ENCODE measurements at regions not wholly inside any gene's neighbourhood (a gene's known extent, or its start where the extent isn't known, plus 50 kb on each side); places are given as distances from the start of the nearest gene placed in this dataset.
"Not testable (repeated sequence)": the region's sequence is repeated elsewhere in the genome, so short reads cannot be mapped to it uniquely, and the experiment has no call there.

GRCh38 chr12:9503384-9503783 is 104.3 kb downstream of the KLRB1 start:
- H3K9me3 ChIP-seq (ENCODE audit: control insufficient read depth in 1 of 2, low read length in 2 of 2); H3K36me3 Mint-ChIP-seq; H3K36me3 ChIP-seq (ENCODE audit: insufficient read depth, low read length); H3K27ac Mint-ChIP-seq; intact Hi-C loops (cut with micrococcal nuclease); CTCF ChIA-PET (ENCODE audit: partially characterized antibody); H3K4me1 ChIP-seq (ENCODE audit: insufficient read depth, low read length); POLR2A ChIA-PET (ENCODE audit: partially characterized antibody); H3K27me3 ChIP-seq (ENCODE audit: insufficient read depth, low read length); H3K27ac ChIP-seq (ENCODE audit: low read depth, low read length); DNase-seq; H3K4me3 ChIP-seq (ENCODE audit: low read length in 2 of 2); H3K4me3 Mint-ChIP-seq; H3K9me3 Mint-ChIP-seq; H3K27me3 Mint-ChIP-seq; H3K4me1 Mint-ChIP-seq: not testable (repeated sequence)

GRCh38 chr12:9502845-9503244 is 104.9 kb downstream of the KLRB1 start:
- H3K36me3 Mint-ChIP-seq; H3K4me1 Mint-ChIP-seq; H3K4me1 ChIP-seq (ENCODE audit: insufficient read depth, low read length); CTCF ChIA-PET (ENCODE audit: partially characterized antibody); H3K4me3 ChIP-seq (ENCODE audit: low read length in 2 of 2); H3K36me3 ChIP-seq (ENCODE audit: insufficient read depth, low read length); POLR2A ChIA-PET (ENCODE audit: partially characterized antibody); H3K27me3 ChIP-seq (ENCODE audit: insufficient read depth, low read length); H3K27ac ChIP-seq (ENCODE audit: low read depth, low read length); H3K27ac Mint-ChIP-seq; H3K9me3 Mint-ChIP-seq; H3K27me3 Mint-ChIP-seq; H3K4me3 Mint-ChIP-seq; H3K9me3 ChIP-seq (ENCODE audit: control insufficient read depth in 1 of 2, low read length in 2 of 2); DNase-seq; intact Hi-C loops (cut with micrococcal nuclease): not testable (repeated sequence)

- not testable (repeated sequence) for H3K27me3 Mint-ChIP-seq
Measured at GRCh38 chr12:9493325-9493724, 114.4 kb downstream of the KLRB1 start.

GRCh38 chr12:9481289-9481688 is 126.4 kb downstream of the KLRB1 start:
- not testable (repeated sequence) for H3K27me3 Mint-ChIP-seq; H3K4me1 ChIP-seq (ENCODE audit: insufficient read depth, low read length); H3K4me1 Mint-ChIP-seq

More at GRCh38 chr12:9493325-9493724, 114.4 kb downstream of the KLRB1 start:
- H3K36me3 Mint-ChIP-seq; H3K36me3 ChIP-seq (ENCODE audit: insufficient read depth, low read length); H3K4me3 ChIP-seq (ENCODE audit: low read length in 2 of 2); H3K27ac ChIP-seq (ENCODE audit: low read depth, low read length); intact Hi-C loops (cut with micrococcal nuclease); CTCF ChIA-PET (ENCODE audit: partially characterized antibody); H3K4me1 Mint-ChIP-seq; H3K9me3 ChIP-seq (ENCODE audit: control insufficient read depth in 1 of 2, low read length in 2 of 2); H3K27me3 ChIP-seq (ENCODE audit: insufficient read depth, low read length); H3K27ac Mint-ChIP-seq; POLR2A ChIA-PET (ENCODE audit: partially characterized antibody); DNase-seq; H3K9me3 Mint-ChIP-seq; H3K4me3 Mint-ChIP-seq; H3K4me1 ChIP-seq (ENCODE audit: insufficient read depth, low read length): not testable (repeated sequence)

GRCh38 chr12:9474197-9474596 is 133.5 kb downstream of the KLRB1 start:
- intact Hi-C loops (cut with micrococcal nuclease); H3K27ac ChIP-seq (ENCODE audit: low read depth, low read length); H3K36me3 ChIP-seq (ENCODE audit: insufficient read depth, low read length); CTCF ChIA-PET (ENCODE audit: partially characterized antibody); H3K27me3 ChIP-seq (ENCODE audit: insufficient read depth, low read length); H3K9me3 Mint-ChIP-seq; DNase-seq; H3K36me3 Mint-ChIP-seq; H3K27me3 Mint-ChIP-seq; H3K27ac Mint-ChIP-seq; H3K4me3 ChIP-seq (ENCODE audit: low read length in 2 of 2); POLR2A ChIA-PET (ENCODE audit: partially characterized antibody); H3K9me3 ChIP-seq (ENCODE audit: control insufficient read depth in 1 of 2, low read length in 2 of 2); H3K4me3 Mint-ChIP-seq: not testable (repeated sequence)
- H3K4me1 ChIP-seq (ENCODE audit: insufficient read depth, low read length): peaks cover 10% of the 10 kb centered on the region
- H3K4me1 Mint-ChIP-seq: peaks cover 8 to 20% (median 9%) of the 10 kb centered on the region in 4 donors

More at GRCh38 chr12:9481289-9481688, 126.4 kb downstream of the KLRB1 start:
- H3K4me3 Mint-ChIP-seq; CTCF ChIA-PET (ENCODE audit: partially characterized antibody); H3K27ac ChIP-seq (ENCODE audit: low read depth, low read length); H3K36me3 ChIP-seq (ENCODE audit: insufficient read depth, low read length); DNase-seq; H3K9me3 Mint-ChIP-seq; intact Hi-C loops (cut with micrococcal nuclease); H3K27me3 ChIP-seq (ENCODE audit: insufficient read depth, low read length); H3K9me3 ChIP-seq (ENCODE audit: control insufficient read depth in 1 of 2, low read length in 2 of 2); H3K27ac Mint-ChIP-seq; POLR2A ChIA-PET (ENCODE audit: partially characterized antibody); H3K4me3 ChIP-seq (ENCODE audit: low read length in 2 of 2); H3K36me3 Mint-ChIP-seq: not testable (repeated sequence)

- DNase-seq; CTCF ChIA-PET (ENCODE audit: partially characterized antibody); H3K27me3 ChIP-seq (ENCODE audit: insufficient read depth, low read length); H3K36me3 Mint-ChIP-seq; H3K4me3 Mint-ChIP-seq; H3K4me3 ChIP-seq (ENCODE audit: low read length in 2 of 2); H3K9me3 Mint-ChIP-seq; H3K36me3 ChIP-seq (ENCODE audit: insufficient read depth, low read length); H3K9me3 ChIP-seq (ENCODE audit: control insufficient read depth in 1 of 2, low read length in 2 of 2); H3K27me3 Mint-ChIP-seq; intact Hi-C loops (cut with micrococcal nuclease); H3K27ac Mint-ChIP-seq; POLR2A ChIA-PET (ENCODE audit: partially characterized antibody); H3K27ac ChIP-seq (ENCODE audit: low read depth, low read length): not testable (repeated sequence)
- H3K4me1 Mint-ChIP-seq: peaks cover 11 to 25% (median 14%) of the 10 kb centered on the region in 4 donors
- H3K4me1 ChIP-seq (ENCODE audit: insufficient read depth, low read length): peaks cover 15% of the 10 kb centered on the region
Measured at GRCh38 chr12:9473638-9474037, 134.1 kb downstream of the KLRB1 start.

GRCh38 chr12:9471501-9471900 is 136.2 kb downstream of the KLRB1 start:
- H3K9me3 Mint-ChIP-seq; H3K27me3 Mint-ChIP-seq; intact Hi-C loops (cut with micrococcal nuclease); H3K9me3 ChIP-seq (ENCODE audit: control insufficient read depth in 1 of 2, low read length in 2 of 2); H3K36me3 Mint-ChIP-seq; DNase-seq; H3K4me3 Mint-ChIP-seq; H3K36me3 ChIP-seq (ENCODE audit: insufficient read depth, low read length); POLR2A ChIA-PET (ENCODE audit: partially characterized antibody); CTCF ChIA-PET (ENCODE audit: partially characterized antibody); H3K27ac Mint-ChIP-seq; H3K27me3 ChIP-seq (ENCODE audit: insufficient read depth, low read length); H3K4me3 ChIP-seq (ENCODE audit: low read length in 2 of 2); H3K27ac ChIP-seq (ENCODE audit: low read depth, low read length): not testable (repeated sequence)
- peaks cover 15 to 32% (median 22%) of the 10 kb centered on the region in 4 donors for H3K4me1 Mint-ChIP-seq
- H3K4me1 ChIP-seq (ENCODE audit: insufficient read depth, low read length): peaks cover 20% of the 10 kb centered on the region

- H3K9me3 ChIP-seq (ENCODE audit: control insufficient read depth in 1 of 2, low read length in 2 of 2); H3K36me3 ChIP-seq (ENCODE audit: insufficient read depth, low read length); H3K27me3 Mint-ChIP-seq; H3K27ac ChIP-seq (ENCODE audit: low read depth, low read length); H3K9me3 Mint-ChIP-seq; H3K4me3 ChIP-seq (ENCODE audit: low read length in 2 of 2); POLR2A ChIA-PET (ENCODE audit: partially characterized antibody); H3K27me3 ChIP-seq (ENCODE audit: insufficient read depth, low read length); DNase-seq; H3K36me3 Mint-ChIP-seq; intact Hi-C loops (cut with micrococcal nuclease): not testable (repeated sequence)
- peaks cover 20% of the 10 kb centered on the region for H3K4me1 ChIP-seq (ENCODE audit: insufficient read depth, low read length)
- peak overlapping the region in 3 of 8 donors; percentile 7 to 25 (median 17) for H3K4me3 Mint-ChIP-seq
- H3K4me1 Mint-ChIP-seq: peaks cover 15 to 32% (median 22%) of the 10 kb centered on the region in 4 donors
- CTCF ChIA-PET (ENCODE audit: partially characterized antibody): interaction anchor here (1.4 to 1.6 kb wide), 2 partner anchors 180 to 291 kb away, joined by 3 to 4 read pairs; partner anchors contain the start of gene CD69
- peak overlapping the region in 3 of 7 donors; percentile 47 to 65 (median 57) for H3K27ac Mint-ChIP-seq
Measured at GRCh38 chr12:9470367-9470766, 137.3 kb downstream of the KLRB1 start.
